HG03575 (cell line): ENCODE measurements at regions not wholly inside any gene's neighbourhood (a gene's known extent, or its start where the extent isn't known, plus 50 kb on each side); places are given as distances from the start of the nearest gene placed in this dataset.

Source experiments
- ATAC-seq: cut with Tn5 transposase; IDR thresholded peaks from one replicate; pipeline ENCODE4 v1.9.1; 2021; ENCODE audit not compliant: unreplicated experiment, insufficient number of reproducible peaks, low FRiP score; ENCODE audit errors: extremely low read depth

DNA sequence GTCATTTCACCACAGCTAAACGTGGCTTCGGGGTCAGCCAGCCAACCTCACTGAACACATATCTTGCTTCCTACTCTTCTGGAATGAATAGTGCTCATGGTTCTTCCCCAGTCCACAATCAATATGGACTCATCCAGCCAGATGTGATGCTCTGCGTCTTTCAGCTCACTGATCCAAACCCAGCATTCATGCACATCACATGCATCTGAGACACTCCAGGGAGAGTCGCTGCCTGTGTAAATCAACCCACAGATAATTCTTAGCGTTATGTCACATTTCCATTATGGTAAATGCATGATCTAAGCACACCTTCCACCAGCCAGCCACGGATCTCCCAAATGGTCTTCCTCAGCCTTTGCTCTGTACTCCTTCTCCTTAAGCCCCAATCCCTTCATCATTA lies 306.7 kb upstream of the CHAC2 start:
- ATAC-seq: no peak

GRCh38 chr2:53460347-53460746 lies 307.3 kb upstream of the CHAC2 start:
- no peak for ATAC-seq

DNA sequence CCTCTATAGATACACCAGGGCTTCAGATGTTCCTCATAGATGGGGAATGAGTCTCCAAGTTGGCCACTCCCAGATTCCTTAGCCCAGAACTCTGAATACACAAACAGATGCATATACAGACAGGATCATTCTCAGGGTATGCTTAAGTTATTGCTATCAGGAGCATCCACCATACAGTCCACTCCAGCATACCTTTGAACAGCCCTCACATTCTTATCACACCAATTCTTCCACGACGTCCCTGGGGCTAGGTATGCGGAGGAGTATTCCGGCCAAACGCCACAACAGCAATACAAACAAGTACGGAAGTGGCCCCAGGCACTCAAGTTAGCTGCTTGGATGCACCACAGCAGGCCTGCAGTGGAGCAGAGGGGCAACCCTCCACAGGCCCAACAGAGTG lies 312.5 kb upstream of the CHAC2 start:
- ATAC-seq: no peak

DNA sequence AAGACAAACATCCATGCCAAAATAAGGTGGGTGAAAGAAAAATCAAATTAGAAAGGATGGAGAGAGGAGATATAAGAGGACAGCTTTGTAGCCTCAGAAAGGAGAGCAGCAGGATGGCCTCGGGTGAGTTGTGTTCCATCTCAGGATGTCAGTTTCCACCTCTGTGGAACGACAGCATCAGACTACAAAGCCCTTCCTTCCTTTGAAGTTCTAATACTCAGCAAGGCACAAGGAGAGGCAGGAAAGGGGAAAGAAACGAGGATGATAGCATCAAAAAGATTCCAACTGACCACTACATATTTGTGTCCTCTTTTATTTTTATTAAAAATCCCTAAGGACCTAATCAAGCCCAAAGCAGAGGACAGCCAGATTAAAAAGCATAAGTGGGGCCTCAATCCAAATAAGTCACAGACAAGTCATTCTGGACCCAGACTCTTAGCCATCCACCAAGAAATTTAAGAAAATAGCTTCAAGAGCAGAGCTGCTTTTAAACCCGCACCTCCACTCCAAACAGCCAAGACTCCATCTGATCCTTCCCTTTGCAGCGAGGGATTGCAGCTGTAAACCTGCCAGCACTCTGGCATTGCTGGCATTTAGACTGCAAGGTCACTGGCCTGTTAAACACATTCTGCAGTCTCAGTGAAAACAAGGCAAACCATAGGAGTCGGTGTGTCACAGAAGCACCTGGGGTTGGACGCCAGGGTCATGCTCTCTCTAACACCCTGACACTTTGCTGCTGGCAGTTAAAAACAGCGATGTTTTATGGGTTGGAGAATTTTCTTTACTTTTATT lies 314.5 kb upstream of the CHAC2 start:
- no peak for ATAC-seq

DNA sequence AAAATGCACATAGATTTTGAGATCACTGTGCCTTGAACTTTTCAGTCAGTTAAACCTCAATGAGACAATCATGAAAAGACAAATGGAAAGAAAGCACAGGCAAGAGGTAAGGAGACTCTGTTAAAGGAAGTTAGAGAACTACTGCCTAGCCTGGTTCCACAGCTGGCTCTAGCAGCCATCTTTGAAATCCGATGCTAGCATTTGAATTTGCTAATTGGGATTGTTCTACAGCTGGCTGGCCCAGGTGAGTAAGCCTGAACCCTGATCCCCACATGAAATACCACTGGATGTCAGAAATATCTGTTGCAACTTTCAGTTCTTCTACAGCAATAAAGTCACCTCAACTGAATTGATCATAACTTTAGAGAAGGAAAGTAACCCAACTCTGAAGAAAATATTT lies 315.2 kb upstream of the CHAC2 start:
- ATAC-seq: no peak

DNA sequence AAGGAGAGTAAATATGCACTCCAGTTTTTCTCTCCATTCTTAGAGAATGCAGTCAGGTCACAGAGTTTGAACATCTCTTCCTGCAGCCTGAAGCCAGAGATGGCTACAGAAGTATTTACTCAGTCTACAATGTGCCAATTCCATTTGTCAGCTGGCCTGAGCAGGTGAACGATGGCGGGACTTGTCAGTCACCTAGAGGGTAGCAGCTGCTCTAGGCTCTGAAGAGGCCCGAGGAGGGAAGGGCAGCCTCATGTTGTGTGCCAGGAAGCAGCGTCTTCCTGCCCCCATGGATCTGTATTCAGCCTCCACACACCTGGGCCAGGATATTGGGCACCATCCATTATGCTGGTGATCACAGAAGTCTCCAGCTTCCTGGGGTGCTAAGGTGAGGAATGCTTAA lies 316.7 kb upstream of the CHAC2 start:
- no peak for ATAC-seq

DNA sequence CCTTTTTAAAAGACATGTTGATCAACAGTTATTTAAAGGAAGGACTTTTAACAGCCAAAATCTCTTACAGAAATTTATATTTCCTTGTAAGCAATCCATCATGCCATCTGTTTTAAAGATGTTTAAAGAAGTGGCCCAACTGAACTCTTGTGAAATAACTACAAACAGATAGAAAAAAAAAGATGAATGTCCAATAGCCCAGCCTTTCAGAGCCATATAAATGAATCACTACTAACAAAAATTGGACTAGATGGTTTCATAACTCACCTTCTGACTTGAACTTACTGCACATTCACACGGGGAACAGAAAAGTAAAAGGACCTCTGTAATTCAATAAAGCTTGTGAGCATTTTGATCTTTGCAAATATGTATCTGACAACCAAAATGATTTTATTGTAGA lies 319.0 kb upstream of the CHAC2 start:
- ATAC-seq: no peak

DNA sequence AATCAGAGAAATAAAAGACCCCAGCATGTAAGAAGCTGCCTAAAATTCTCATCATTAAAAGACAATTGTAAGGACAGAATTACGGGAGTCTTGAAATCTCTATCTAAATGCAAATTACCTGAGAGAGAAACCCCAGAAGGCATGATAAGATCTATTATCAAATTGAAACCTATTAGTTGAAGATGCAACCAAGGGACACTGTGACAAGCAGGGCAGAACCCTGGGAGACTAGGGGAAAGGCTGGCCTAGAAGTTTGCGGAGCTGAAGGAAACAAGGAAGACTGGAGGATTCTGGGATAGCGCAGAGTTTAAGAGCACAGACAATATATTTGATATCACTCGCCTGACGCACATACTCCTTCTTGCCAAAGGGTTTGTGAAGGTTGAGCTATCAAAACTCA lies 319.5 kb upstream of the CHAC2 start:
- no peak for ATAC-seq

GRCh38 chr2:53445383-53446070 lies 322.1 kb upstream of the CHAC2 start:
- ATAC-seq: no peak

- no peak for ATAC-seq
These were observed 324.8 kb upstream of the CHAC2 start for GRCh38 chr2:53442783-53443182.

DNA sequence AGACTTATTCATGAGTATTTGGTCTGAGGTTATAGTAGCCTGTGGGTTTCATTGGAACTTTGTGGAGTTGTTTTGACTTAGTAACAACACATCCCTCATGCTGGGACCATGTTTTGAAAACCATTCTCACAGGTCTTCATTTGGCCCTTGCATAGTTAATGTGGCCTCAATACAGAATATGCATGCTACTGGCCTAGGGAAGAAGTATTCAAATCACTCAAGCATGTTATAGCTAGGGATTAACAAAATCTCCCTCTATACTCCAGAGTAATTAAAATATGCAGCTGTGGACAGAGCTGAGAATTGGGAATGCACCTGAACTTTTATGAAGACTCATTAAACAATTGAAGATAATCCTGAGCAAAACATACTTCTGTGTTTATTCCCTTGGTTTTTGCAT lies 325.5 kb upstream of the CHAC2 start:
- ATAC-seq: no peak

DNA sequence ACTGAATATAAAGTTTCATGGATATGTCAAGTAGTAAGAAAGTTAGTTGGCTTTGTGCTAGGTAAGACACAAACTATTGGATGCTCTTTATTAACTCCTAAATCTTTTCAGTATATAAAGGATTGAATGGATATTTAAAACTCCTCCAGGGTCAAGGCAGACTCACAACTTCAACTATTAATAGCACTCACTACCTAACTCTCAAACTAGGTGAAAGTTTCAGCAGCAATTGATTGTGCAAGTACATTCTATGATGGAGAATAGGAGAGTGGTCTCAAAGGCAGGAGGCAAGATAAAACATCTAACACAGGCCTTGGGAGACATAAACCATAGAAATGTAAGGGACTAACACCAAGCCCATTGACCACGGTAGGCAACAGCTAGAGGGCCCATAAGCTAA lies 328.9 kb upstream of the CHAC2 start:
- no peak for ATAC-seq

GRCh38 chr2:53438100-53438499 lies 329.5 kb upstream of the CHAC2 start:
- no peak for ATAC-seq

DNA sequence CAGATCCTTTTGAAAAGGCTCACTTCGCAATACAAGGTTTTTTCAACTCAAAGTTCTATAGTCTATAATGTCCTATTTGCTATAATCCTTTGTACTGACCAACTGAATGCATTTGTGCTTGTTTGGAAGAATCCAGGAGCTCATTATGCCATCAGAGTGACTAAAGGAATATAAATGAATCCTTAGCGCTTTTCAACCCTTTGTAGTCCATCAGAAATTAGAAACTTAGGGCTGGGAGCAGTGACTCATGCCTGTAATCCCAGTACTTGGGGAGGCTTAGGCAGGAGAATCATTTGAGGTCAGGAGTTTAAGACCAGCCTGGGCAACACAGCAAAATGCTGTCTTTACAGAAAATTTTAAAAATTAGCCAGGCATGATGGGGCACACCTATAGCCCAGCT lies 330.2 kb upstream of the CHAC2 start:
- ATAC-seq: no peak

- no peak for ATAC-seq
These were observed 330.7 kb upstream of the CHAC2 start for GRCh38 chr2:53436882-53437281.

DNA sequence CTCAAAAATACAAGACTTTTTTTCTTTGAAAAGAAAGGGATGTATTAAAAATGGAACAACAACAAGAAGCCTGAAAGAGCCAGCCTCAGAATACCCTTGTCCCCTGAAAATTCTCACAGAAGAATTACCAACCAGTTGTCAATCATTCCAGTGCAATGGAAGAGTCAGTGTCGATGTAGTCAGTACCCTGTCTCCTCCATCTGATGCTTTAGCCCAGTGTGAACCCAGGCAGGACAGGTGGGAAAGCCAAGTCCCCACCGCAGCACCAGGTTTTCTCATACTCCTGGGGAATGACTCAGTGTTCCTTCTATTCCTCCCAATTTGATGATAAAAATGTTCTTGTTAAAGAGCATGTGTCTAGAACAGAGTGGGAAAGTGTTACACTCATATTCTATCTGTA lies 332.0 kb upstream of the CHAC2 start:
- no peak for ATAC-seq

- no peak for ATAC-seq
These were observed 333.1 kb upstream of the CHAC2 start for GRCh38 chr2:53434466-53434865.

- ATAC-seq: no peak
These were observed 334.7 kb upstream of the CHAC2 start for GRCh38 chr2:53432936-53433335.

GRCh38 chr2:53429901-53430300 lies 337.7 kb upstream of the CHAC2 start:
- ATAC-seq: no peak

DNA sequence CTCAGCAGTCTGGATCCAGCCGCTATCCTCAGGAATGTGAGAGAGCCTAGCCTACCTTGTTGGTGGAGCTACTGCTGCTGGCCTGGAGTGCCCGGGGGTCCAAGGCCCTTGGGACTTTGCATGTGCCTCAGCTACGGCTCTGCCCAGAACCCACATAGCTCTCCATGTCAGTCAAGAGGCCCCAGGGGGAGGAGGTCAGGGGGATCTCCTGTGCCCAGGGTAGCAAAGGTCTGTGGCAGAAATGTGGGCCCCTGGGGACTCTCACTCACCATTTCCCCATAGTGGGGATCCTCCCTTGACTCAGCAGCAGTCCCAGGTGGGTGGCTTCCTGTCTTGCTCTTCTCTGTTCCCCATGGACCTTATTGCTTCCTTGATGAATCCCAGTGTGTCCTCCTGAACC lies 342.7 kb upstream of the CHAC2 start:
- no peak for ATAC-seq

DNA sequence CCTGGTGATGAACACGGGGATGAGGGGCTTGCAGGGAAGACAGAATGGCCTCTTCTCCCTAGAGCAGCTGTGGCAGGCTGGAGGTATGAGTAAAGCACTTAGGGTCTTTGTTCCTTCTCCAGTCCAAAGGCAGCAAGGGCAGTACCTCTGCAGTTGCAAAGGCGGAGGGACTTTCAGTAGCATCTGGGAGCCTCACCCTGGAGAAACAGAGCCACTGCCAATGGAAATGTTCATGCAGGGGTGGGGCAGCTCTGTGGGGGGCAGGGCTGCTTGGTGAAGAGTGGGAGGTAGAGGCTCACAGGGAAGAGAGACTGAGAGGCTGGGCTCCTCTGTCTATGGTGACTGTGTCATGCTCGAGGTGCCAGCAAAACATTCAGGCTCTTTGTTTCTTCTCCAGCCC lies 344.1 kb upstream of the CHAC2 start:
- ATAC-seq: no peak
